NCI-H345 treated with DMSO at 0.1 percent for 48 hours (cell line): ENCODE measurements at regions not wholly inside any gene's neighbourhood (a gene's known extent, or its start where the extent isn't known, plus 50 kb on each side); places are given as distances from the start of the nearest gene placed in this dataset.

Experiments
- DNase-seq: peaks from one replicate; lab custom pipeline; 2025; ENCODE audit not compliant: unreplicated experiment; lab: John Stamatoyannopoulos, UW

- no peak for DNase-seq
Observed at GRCh38 chr1:219120624-219121544, 52.8 kb upstream of the LYPLAL1 start.

GRCh38 chr1:219121679-219122078 is 52.0 kb upstream of the LYPLAL1 start:
- no peak for DNase-seq

- no peak for DNase-seq
Observed at GRCh38 chr1:219123036-219123435, 50.6 kb upstream of the LYPLAL1 start.
